Tibial artery (tissue), 4 donors: ENCODE measurements at regions not wholly inside any gene's neighbourhood (a gene's known extent, or its start where the extent isn't known, plus 50 kb on each side); places are given as distances from the start of the nearest gene placed in this dataset.

Experiments used
- DNase-seq, 2 donors: peaks; one replicate each; pipeline ENCODE4 v3.0.0-alpha.2; 2019
- H3K27ac ChIP-seq, 2 donors: fragments of 200-600 bp; sonication (generic) in 1 of 2; 1 replicate in 1 of 2; 2 replicates in 1 of 2; pipeline ENCODE4 v1.5.1; 2018 to 2019; ENCODE audit warnings: mild to moderate bottlenecking in 1 of 2
- H3K27me3 ChIP-seq, 2 donors: fragments of 200-600 bp; sonication (generic) in 1 of 2; one replicate each; pipeline versions ENCODE4 v1.5.1 to v1.6.0; 2016 to 2019
- H3K36me3 ChIP-seq, 3 donors: fragments of 200-600 bp; sonication (generic) in 2 of 3; one replicate each; pipeline ENCODE4 v1.5.1; 2016 to 2019; ENCODE audit warnings: mild to moderate bottlenecking in 2 of 3
- H3K4me1 ChIP-seq, 4 donors: fragments of 200-600 bp; sonication (generic) in 2 of 4; 1 replicate in 3 of 4; 2 replicates in 1 of 4; pipeline ENCODE4 v1.5.1; 2016 to 2019
- H3K4me3 ChIP-seq, 2 donors: fragments of 200-600 bp; sonication (generic) in 1 of 2; 1 replicate in 1 of 2; 2 replicates in 1 of 2; pipeline ENCODE4 v1.5.1; 2018 to 2019; ENCODE audit warnings: mild to moderate bottlenecking in 2 of 2
- H3K9me3 ChIP-seq, 3 donors: fragments of 200-600 bp; sonication (generic) in 1 of 3; one replicate each; pipeline ENCODE4 v1.5.1; 2016 to 2019
- CTCF ChIP-seq, 2 experiments: fragments of 200-600 bp in 1 of 2; fragments of 450-650 bp in 1 of 2; IDR thresholded peaks; one replicate each; pipeline ENCODE4 v1.5.1; 2017 to 2019; ENCODE audit warnings: antibody characterized with exemption in 2 of 2, mild to moderate bottlenecking in 1 of 2, moderate library complexity in 1 of 2
- intact Hi-C: fragments of 100-400 bp; cut with DNase I; formaldehyde crosslinking; loops from one replicate; pipeline ENCODE4 v1.15.0; 2023; ENCODE audit warnings: low total_unique reads

- Histone ChIP-seq H3K4me3 (no peak overlapping the region), H3K9me3 (no peaks in the 10 kb centered on the region), H3K36me3 (no peaks in the 10 kb centered on the region), H3K27me3 (no peaks in the 10 kb centered on the region), H3K27ac (no peak overlapping the region), H3K4me1 (peaks cover 0 to 23% (median 8%) of the 10 kb centered on the region in 4 donors)
- no peak for DNase-seq
- no peak for TF ChIP-seq CTCF (IDR thresholded peaks at IDR 0.05)
- intact Hi-C loops, result no loop called here
Observed at GRCh38 chr4:30281986-30282385, 438.2 kb upstream of the PCDH7 start.

- no peak for TF ChIP-seq CTCF (IDR thresholded peaks at IDR 0.05)
- intact Hi-C loops, result no loop called here
- H3K27me3 ChIP-seq, result no peaks in the 10 kb centered on the region
- H3K4me3 ChIP-seq, result no peak overlapping the region
- H3K27ac ChIP-seq, result peak overlapping the region in 1 of 2 donors; percentile 23
- no peak for DNase-seq
- H3K4me1 ChIP-seq, result peaks cover 0 to 23% (median 8%) of the 10 kb centered on the region in 4 donors
- no peaks in the 10 kb centered on the region for H3K9me3 ChIP-seq
- no peaks in the 10 kb centered on the region for H3K36me3 ChIP-seq
Observed at GRCh38 chr4:30283336-30283735, 436.8 kb upstream of the PCDH7 start.

GRCh38 chr4:30294295-30294694, 425.9 kb upstream of the PCDH7 start:
- no peaks in the 10 kb centered on the region for H3K36me3 ChIP-seq
- H3K4me3 ChIP-seq, result no peak overlapping the region
- no peak for DNase-seq
- H3K27me3 ChIP-seq, result no peaks in the 10 kb centered on the region
- H3K27ac ChIP-seq, result no peak overlapping the region
- intact Hi-C loops, result no loop called here
- no peak for TF ChIP-seq CTCF (IDR thresholded peaks at IDR 0.05)
- peaks cover 0 to 14% (median 0%) of the 10 kb centered on the region in 4 donors for H3K4me1 ChIP-seq
- H3K9me3 ChIP-seq, result no peaks in the 10 kb centered on the region

GRCh38 chr4:30295652-30296051, 424.5 kb upstream of the PCDH7 start:
- peaks cover 0 to under 1% (median 0%) of the 10 kb centered on the region in 4 donors for H3K4me1 ChIP-seq
- H3K36me3 ChIP-seq, result no peaks in the 10 kb centered on the region
- TF ChIP-seq CTCF (IDR thresholded peaks at IDR 0.05), result no peak
- no peak overlapping the region for H3K27ac ChIP-seq
- DNase-seq, result no peak
- H3K27me3 ChIP-seq, result no peaks in the 10 kb centered on the region
- H3K9me3 ChIP-seq, result no peaks in the 10 kb centered on the region
- H3K4me3 ChIP-seq, result no peak overlapping the region
- intact Hi-C loops, result no loop called here

GRCh38 chr4:30314001-30314400, 406.2 kb upstream of the PCDH7 start:
- H3K4me3 ChIP-seq, result no peak overlapping the region
- DNase-seq, result no peak
- no peaks in the 10 kb centered on the region for H3K4me1 ChIP-seq
- intact Hi-C loops, result no loop called here
- H3K27ac ChIP-seq, result no peak overlapping the region
- no peaks in the 10 kb centered on the region for H3K27me3 ChIP-seq
- H3K9me3 ChIP-seq, result no peaks in the 10 kb centered on the region
- H3K36me3 ChIP-seq, result no peaks in the 10 kb centered on the region
- TF ChIP-seq CTCF (IDR thresholded peaks at IDR 0.05), result no peak
